Naive thymus-derived CD4-positive, alpha-beta T cell (primary cell): ENCODE measurements at regions not wholly inside any gene's neighbourhood (a gene's known extent, or its start where the extent isn't known, plus 50 kb on each side); places are given as distances from the start of the nearest gene placed in this dataset.

ENCODE experiments used
- ATAC-seq: fragments of 150-1000 bp; cut with Tn5 transposase; 2 replicates; pipeline ENCODE4 v1.10.0; 2021; ENCODE audit warnings: mild to moderate bottlenecking, moderate library complexity
- CTCF ChIA-PET: fragments of 350-600 bp; sonication (Branson Sonifier 250); formaldehyde crosslinking; loops from one replicate; lab custom pipeline; 2021; ENCODE audit warnings: antibody characterized with exemption; lab: Charles Lee
- POLR2A ChIA-PET: fragments of 350-600 bp; sonication (Branson Sonifier 250); formaldehyde crosslinking; loops from one replicate; lab custom pipeline; 2021; ENCODE audit warnings: antibody characterized with exemption, inconsistent platforms; lab: Charles Lee
- DNase-seq, 9 donors: peaks; one replicate each; pipeline versions ENCODE4 v3.0.0 to v3.0.0-alpha.2; 2020 to 2022; ENCODE audit warnings: mixed read lengths in 1 of 9
- H3K27ac ChIP-seq: one replicate; pipeline ENCODE4 v1.7.0; 2013; ENCODE audit warnings: mild to moderate bottlenecking, low read depth, low read length, moderate library complexity
- H3K27me3 ChIP-seq, 2 donors: one replicate each; pipeline ENCODE4 v1.7.0; 2013; ENCODE audit warnings: low read length in 2 of 2, mild to moderate bottlenecking in 2 of 2, moderate library complexity in 2 of 2; ENCODE audit not compliant: control insufficient read depth in 2 of 2, insufficient read depth in 2 of 2
- H3K36me3 ChIP-seq, 3 experiments: 1 replicate in 2 of 3; 2 replicates in 1 of 3; pipeline ENCODE4 v1.7.0; 2013; ENCODE audit warnings: low read length in 3 of 3, mild to moderate bottlenecking in 3 of 3, moderate library complexity in 1 of 3; ENCODE audit not compliant: insufficient read depth in 3 of 3, control insufficient read depth in 2 of 3
- H3K4me1 ChIP-seq, 2 donors: one replicate each; pipeline ENCODE4 v1.7.0; 2013; ENCODE audit warnings: low read length in 2 of 2, mild to moderate bottlenecking in 2 of 2, moderate library complexity in 1 of 2; ENCODE audit not compliant: control insufficient read depth in 2 of 2, insufficient read depth in 2 of 2
- H3K4me3 ChIP-seq: 2 replicates; pipeline ENCODE4 v1.7.0; 2013; ENCODE audit warnings: mild to moderate bottlenecking, low read length
- H3K9me3 ChIP-seq, 3 experiments: 1 replicate in 2 of 3; 2 replicates in 1 of 3; pipeline ENCODE4 v1.7.0; 2013; ENCODE audit warnings: low read length in 3 of 3; ENCODE audit not compliant: control insufficient read depth in 2 of 3
- H3K27ac Mint-ChIP-seq, 9 donors: one replicate each; pipeline ENCODE4 v1.8.0; 2020 to 2022; ENCODE audit warnings: mixed read lengths in 9 of 9, mild to moderate bottlenecking in 8 of 9, moderate library complexity in 5 of 9, inconsistent platforms in 2 of 9
- H3K27me3 Mint-ChIP-seq, 5 donors: one replicate each; pipeline ENCODE4 v1.8.0; 2021 to 2022; ENCODE audit warnings: mixed read lengths in 5 of 5, mild to moderate bottlenecking in 1 of 5
- H3K36me3 Mint-ChIP-seq, 5 donors: one replicate each; pipeline ENCODE4 v1.8.0; 2020 to 2022; ENCODE audit warnings: mixed read lengths in 5 of 5, mild to moderate bottlenecking in 3 of 5, inconsistent platforms in 1 of 5
- H3K4me1 Mint-ChIP-seq, 7 donors: one replicate each; pipeline ENCODE4 v1.8.0; 2020 to 2022; ENCODE audit warnings: mixed read lengths in 7 of 7, mild to moderate bottlenecking in 3 of 7, inconsistent platforms in 1 of 7
- H3K4me3 Mint-ChIP-seq, 10 donors: one replicate each; pipeline ENCODE4 v1.8.0; 2020 to 2022; ENCODE audit warnings: mild to moderate bottlenecking in 10 of 10, mixed read lengths in 10 of 10, moderate library complexity in 6 of 10, inconsistent platforms in 2 of 10
- H3K9me3 Mint-ChIP-seq, 11 donors: one replicate each; pipeline ENCODE4 v1.8.0; 2020 to 2022; ENCODE audit warnings: mixed read lengths in 11 of 11, mild to moderate bottlenecking in 4 of 11, inconsistent platforms in 1 of 11, moderate library complexity in 1 of 11
- intact Hi-C, 2 donors: fragments of 100-400 bp; cut with micrococcal nuclease; formaldehyde crosslinking; loops; one replicate each; pipeline ENCODE4 v1.15.1; 2023

DNA sequence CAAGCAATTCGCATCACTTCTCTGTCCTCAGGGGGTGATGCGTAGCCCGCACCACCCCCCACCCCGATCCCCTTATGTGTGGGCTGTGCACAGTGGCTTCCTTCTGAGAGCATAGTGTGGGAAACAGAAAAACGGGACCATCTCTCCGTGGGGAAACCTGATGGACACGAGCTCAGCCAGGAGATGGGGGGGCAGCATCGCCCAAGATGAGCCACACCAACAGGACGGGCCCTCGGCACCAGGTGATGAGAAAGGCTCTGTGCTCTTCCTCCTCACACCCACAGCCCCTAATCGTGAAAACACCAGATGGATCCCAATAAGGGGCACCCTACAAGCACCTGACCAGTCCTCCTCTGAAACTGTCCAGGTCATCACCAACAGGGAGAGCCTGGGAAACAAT, 153.6 kb downstream of the SHANK2 start:
- Histone ChIP-seq H3K4me1 (no peaks in the 10 kb centered on the region), H3K27ac (no peak overlapping the region), H3K36me3 (no peaks in the 10 kb centered on the region), H3K4me3 (no peak overlapping the region), H3K9me3 (no peaks in the 10 kb centered on the region), H3K27me3 (no peaks in the 10 kb centered on the region)
- DNase-seq (no peak), ATAC-seq (no peak)
- Mint-ChIP-seq H3K4me1 (no peaks in the 10 kb centered on the region), H3K27ac (no peak overlapping the region), H3K36me3 (no peaks in the 10 kb centered on the region), H3K27me3 (peaks cover 0 to 32% (median 4%) of the 10 kb centered on the region in 5 donors), H3K4me3 (no peak overlapping the region), H3K9me3 (peaks cover 0 to 3% (median 0%) of the 10 kb centered on the region in 11 donors)
- CTCF ChIA-PET: no interaction called here
- POLR2A ChIA-PET: no interaction called here
- intact Hi-C loops: no loop called here

DNA sequence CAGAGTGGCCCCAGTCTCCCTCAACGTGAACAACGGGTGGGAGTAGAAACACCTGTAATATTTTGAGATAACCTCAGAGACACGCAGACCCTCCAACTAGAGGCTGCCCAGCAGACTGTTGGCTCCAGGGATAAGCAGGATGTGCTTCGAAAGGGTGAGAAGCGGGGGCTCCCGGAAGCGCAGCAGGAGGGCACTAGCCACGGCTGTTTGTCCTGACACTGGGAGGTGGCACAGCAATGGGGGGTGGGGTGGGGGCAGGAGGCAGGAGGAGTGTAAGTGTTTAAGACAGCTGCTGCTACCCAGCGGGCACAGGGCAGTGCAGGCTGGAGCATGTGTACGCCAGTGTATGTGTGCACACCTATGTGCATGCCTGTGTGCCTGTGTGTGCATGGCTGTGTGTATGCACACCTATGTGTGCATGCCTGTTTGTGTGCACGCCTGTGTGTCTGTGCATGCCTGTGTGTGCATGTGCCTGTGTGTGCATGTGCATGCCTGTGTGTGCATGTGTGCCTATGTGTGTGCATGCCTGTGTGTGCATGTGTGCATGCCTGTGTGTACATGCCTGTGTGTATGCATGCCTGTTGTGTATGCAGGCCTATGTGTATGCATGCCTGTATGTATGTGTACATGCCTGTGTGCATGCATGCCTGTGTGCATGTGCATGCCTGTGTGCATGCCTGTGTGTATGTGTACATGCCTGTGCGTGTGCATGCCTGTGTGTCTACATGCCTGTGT, 154.7 kb downstream of the SHANK2 start:
- Histone ChIP-seq H3K9me3 (no peaks in the 10 kb centered on the region), H3K4me3 (no peak overlapping the region), H3K27ac (no peak overlapping the region), H3K27me3 (no peaks in the 10 kb centered on the region), H3K4me1 (no peaks in the 10 kb centered on the region), H3K36me3 (no peaks in the 10 kb centered on the region)
- no peak overlapping the region for H3K27ac Mint-ChIP-seq
- peaks cover 0 to 3% (median 0%) of the 10 kb centered on the region in 11 donors for H3K9me3 Mint-ChIP-seq
- H3K4me1 Mint-ChIP-seq: no peaks in the 10 kb centered on the region
- DNase-seq (no peak), ATAC-seq (no peak)
- CTCF ChIA-PET: no interaction called here
- no peaks in the 10 kb centered on the region for H3K36me3 Mint-ChIP-seq
- POLR2A ChIA-PET: no interaction called here
- peaks cover 0 to 32% (median 8%) of the 10 kb centered on the region in 5 donors for H3K27me3 Mint-ChIP-seq
- H3K4me3 Mint-ChIP-seq: no peak overlapping the region
- intact Hi-C loops: no loop called here

DNA sequence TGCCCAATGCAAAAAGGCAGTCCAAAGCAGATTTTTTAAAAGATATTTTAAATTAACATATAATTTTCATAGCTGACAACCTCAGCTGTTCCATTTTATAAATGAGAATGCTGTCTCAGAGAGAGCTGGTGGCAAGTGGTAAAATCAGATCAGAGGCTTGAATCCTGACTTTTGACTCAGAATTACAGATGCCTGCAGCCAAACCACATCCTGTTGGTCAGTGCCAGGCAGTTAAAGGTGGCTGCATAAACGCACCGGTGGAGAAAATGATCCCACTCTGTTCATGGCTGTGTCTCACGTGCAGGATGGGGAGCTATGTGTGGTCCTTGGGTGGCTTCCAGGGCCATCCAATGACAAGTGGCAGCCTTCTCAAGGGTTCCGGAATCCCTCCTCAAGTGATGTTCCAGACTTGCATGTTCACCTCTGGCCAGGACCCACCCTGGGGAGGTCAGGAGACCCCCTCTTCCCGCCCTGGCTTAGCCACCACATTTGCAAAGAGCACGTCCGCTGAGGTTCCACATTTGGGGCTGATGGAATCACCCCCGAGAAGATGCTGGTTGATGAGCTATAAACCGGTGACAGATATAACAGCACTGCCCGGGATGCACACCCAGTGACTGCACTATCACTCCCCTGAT, 155.5 kb downstream of the SHANK2 start:
- no peak overlapping the region for H3K4me3 Mint-ChIP-seq
- no peaks in the 10 kb centered on the region for H3K36me3 ChIP-seq
- H3K27me3 ChIP-seq: no peaks in the 10 kb centered on the region
- CTCF ChIA-PET: no interaction called here
- H3K9me3 ChIP-seq: no peaks in the 10 kb centered on the region
- H3K4me1 ChIP-seq: no peaks in the 10 kb centered on the region
- H3K27ac ChIP-seq: no peak overlapping the region
- ATAC-seq (no peak), DNase-seq (no peak)
- no peaks in the 10 kb centered on the region for H3K4me1 Mint-ChIP-seq
- peaks cover 0 to 3% (median 0%) of the 10 kb centered on the region in 11 donors for H3K9me3 Mint-ChIP-seq
- H3K27me3 Mint-ChIP-seq: peaks cover 0 to 37% (median 8%) of the 10 kb centered on the region in 5 donors
- no peak overlapping the region for H3K4me3 ChIP-seq
- no peak overlapping the region for H3K27ac Mint-ChIP-seq
- intact Hi-C loops: no loop called here
- no peaks in the 10 kb centered on the region for H3K36me3 Mint-ChIP-seq
- POLR2A ChIA-PET: no interaction called here

DNA sequence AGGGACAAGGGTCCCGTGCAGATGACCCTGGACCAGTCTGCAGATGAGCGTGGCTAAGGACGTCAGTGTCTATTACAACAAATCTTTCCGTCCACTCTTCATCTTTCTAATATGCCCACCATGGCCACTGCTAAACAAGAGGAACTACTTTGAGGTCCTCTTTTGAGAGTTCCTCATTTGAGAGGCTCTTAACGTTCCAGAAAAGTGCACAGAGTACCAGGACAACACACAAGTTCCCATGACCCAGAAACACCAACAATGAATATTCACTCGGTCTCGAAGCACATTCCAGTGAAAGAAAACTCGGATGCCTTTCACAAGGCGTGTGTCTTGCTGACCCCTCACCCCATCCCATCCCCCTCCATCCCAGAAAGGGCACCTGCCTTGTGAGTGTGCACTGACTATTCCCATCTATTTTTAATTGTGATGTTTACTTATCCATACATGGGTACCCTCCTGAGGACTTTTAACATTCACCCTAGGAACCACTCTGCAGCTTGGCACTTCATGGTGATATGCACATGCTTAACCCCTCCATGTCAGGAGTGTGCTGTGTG, 157.0 kb downstream of the SHANK2 start:
- no peaks in the 10 kb centered on the region for H3K4me1 Mint-ChIP-seq
- CTCF ChIA-PET: no interaction called here
- H3K27me3 Mint-ChIP-seq: peaks cover 0 to 35% (median 8%) of the 10 kb centered on the region in 5 donors

DNA sequence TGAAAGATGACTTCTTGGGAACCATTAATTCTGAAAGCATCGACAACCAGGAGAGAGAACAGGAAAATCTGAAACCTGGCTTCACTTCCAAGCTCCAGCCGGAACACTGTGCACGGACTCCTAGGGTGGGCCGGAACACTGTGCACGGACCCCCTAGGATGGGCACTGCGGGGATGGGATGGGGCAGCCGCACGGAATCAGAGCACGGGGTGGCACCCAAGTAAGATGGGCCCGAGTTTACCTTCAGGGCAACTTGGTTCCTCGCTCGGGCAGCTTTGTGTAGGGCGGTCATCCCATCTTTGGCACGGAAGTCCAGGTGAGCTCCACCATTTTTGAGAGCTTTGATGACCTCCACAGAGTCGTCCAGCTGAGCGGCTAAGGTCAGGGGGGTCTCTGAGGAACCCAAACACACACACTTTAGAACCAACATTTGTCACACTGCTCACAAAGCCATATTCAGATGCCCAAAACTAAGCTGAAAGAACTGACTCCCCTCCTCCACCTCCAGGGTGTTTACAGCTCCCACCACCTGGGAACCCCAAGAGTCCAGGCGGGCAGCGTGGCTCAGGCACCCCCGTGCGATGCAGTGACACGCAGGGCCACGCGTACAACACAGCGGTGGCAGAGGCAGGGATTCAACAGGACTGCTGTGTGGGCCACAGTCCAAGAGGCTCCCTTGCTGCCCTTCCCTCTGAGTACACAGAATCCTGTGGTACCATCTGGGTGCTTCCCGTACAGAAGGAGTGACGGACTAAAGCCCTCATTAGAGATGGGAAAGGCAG, 157.9 kb downstream of the SHANK2 start:
- no peaks in the 10 kb centered on the region for H3K4me1 ChIP-seq
- H3K36me3 ChIP-seq: no peaks in the 10 kb centered on the region
- Mint-ChIP-seq H3K9me3 (peaks cover 0 to 3% (median 0%) of the 10 kb centered on the region in 11 donors), H3K27ac (no peak overlapping the region), H3K36me3 (no peaks in the 10 kb centered on the region), H3K4me1 (no peaks in the 10 kb centered on the region), H3K27me3 (peaks cover 0 to 33% (median 8%) of the 10 kb centered on the region in 5 donors), H3K4me3 (no peak overlapping the region)
- DNase-seq: no peak
- ChIA-PET CTCF (no interaction called here), POLR2A (no interaction called here)
- H3K27me3 ChIP-seq: no peaks in the 10 kb centered on the region
- intact Hi-C loops: no loop called here
- no peak for ATAC-seq
- no peak overlapping the region for H3K4me3 ChIP-seq
- no peaks in the 10 kb centered on the region for H3K9me3 ChIP-seq
- no peak overlapping the region for H3K27ac ChIP-seq

More for the DNA sequence above, 157.0 kb downstream of the SHANK2 start:
- Histone ChIP-seq H3K4me1 (no peaks in the 10 kb centered on the region), H3K27ac (no peak overlapping the region), H3K27me3 (no peaks in the 10 kb centered on the region), H3K36me3 (no peaks in the 10 kb centered on the region), H3K4me3 (no peak overlapping the region), H3K9me3 (no peaks in the 10 kb centered on the region)
- Mint-ChIP-seq H3K9me3 (peaks cover 0 to 3% (median 0%) of the 10 kb centered on the region in 11 donors), H3K4me3 (no peak overlapping the region), H3K36me3 (no peaks in the 10 kb centered on the region), H3K27ac (no peak overlapping the region)
- POLR2A ChIA-PET: no interaction called here
- intact Hi-C loops: no loop called here
- DNase-seq (no peak), ATAC-seq (no peak)

DNA sequence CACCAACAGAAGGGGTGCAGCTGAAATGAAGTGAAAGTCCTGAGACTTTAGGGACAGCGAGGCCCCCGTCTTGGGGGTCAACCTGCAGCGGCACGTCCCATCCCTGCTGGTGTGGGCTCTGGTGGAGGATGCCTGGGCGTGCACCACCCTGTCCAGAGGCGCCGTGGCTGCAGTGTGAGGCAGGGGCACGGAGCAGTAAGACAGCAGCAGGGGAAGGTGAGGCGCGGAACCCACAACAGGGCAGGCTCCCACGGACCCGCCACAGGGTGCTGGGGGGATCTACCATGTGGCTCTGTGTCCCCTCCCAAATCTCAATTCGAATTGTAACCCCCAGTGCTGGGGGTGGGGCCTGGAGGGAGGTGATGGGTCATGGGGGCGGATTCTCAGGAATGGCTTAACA, 158.6 kb downstream of the SHANK2 start:
- intact Hi-C loops: no loop called here
- Histone ChIP-seq H3K27ac (no peak overlapping the region), H3K4me3 (no peak overlapping the region), H3K27me3 (no peaks in the 10 kb centered on the region), H3K9me3 (no peaks in the 10 kb centered on the region), H3K36me3 (no peaks in the 10 kb centered on the region), H3K4me1 (no peaks in the 10 kb centered on the region)
- Mint-ChIP-seq H3K27me3 (peaks cover 0 to 29% (median 5%) of the 10 kb centered on the region in 5 donors), H3K4me3 (no peak overlapping the region), H3K4me1 (no peaks in the 10 kb centered on the region), H3K27ac (no peak overlapping the region), H3K36me3 (no peaks in the 10 kb centered on the region), H3K9me3 (peaks cover 0 to 3% (median 0%) of the 10 kb centered on the region in 11 donors)
- no peak for ATAC-seq
- DNase-seq: no peak
- ChIA-PET POLR2A (no interaction called here), CTCF (no interaction called here)
